RPMI7951 (cell line): ENCODE measurements at regions not wholly inside any gene's neighbourhood (a gene's known extent, or its start where the extent isn't known, plus 50 kb on each side); places are given as distances from the start of the nearest gene placed in this dataset.

Source experiments
- DNase-seq: peaks from one replicate; pipeline ENCODE4 v3.0.0-alpha.2; 2012; ENCODE audit warnings: low read depth

GRCh38 chr3:117610156-117610555, 900.6 kb downstream of the TUSC7 start:
- no peak for DNase-seq

DNA sequence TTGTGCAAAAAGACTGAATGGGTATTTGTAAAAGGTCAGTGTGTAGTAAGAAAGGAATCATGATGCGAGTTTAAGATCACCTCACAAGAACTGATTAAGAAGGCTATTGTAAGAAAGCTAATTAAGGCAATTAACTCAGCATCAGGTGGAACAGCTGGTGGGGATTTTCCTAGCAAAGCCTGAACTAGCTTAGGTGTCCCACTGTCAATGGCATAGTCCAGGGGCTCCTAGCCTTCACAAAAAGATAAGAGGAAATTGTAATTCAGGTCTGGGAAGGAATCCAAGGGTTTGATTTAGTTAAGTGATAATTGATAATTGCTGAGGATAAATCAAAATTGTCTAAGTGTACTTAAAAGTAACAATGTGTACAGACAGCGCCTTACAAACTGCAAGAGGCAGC, 901.6 kb downstream of the TUSC7 start:
- no peak for DNase-seq

DNA sequence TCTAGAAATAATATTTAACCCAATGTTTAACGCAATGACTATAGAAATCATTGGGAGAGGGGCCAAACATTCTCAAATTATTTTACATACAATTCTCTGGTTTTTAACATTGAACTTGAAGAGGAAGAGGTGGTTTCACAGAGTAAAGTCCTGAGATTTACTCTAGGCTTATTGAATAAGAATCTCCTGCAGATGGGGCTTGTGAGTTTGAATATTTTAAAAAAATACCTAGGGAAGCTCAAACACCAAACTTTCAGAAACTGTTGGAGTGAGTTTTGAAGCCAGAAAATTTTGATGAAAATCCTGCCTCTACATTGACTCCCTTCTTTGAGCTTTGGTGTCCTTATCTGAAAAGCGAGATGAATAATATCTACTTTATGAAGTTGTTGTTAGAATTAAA, 906.6 kb downstream of the TUSC7 start:
- DNase-seq = no peak

DNA sequence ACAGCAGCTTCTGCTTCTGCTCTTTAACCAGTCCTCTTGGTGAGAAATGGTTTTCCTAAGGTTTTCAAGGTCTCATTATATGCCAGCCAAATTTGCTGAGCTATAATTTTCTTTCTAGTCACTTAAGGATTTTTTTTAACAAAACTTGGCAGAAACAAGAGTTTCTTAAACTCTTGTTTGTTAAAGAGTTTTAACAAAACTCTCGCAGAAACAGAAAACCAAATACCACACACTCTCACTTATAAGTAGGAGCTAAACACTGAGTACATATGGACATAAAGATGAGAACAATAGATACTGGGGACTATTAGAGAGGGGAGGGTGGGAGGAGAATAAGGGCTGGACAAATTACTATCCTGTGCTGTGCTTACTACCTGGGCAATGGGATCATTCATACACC, 908.3 kb downstream of the TUSC7 start:
- DNase-seq = no peak

GRCh38 chr3:117618462-117618861, 908.9 kb downstream of the TUSC7 start:
- no peak for DNase-seq

DNA sequence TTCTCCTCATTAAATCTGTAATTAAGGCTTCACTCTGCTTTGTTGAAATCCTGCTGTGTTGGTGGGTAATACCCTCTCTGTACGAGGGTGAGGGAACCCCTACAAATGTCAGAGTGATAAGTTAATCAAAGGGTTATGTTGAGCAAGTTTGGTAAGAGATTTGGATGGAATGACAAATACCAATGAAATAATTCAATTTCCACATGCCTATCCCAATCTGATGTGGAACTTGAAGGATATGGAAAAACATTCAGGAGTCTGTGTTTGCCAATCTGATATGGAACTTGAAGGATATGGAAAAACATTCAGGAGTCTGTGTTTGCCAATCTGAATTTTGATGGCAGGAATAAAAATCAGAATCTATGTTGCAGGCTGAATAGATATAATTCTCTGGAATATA, 910.2 kb downstream of the TUSC7 start:
- DNase-seq = no peak

- no peak for DNase-seq
Measured at GRCh38 chr3:117622171-117622841, 912.7 kb downstream of the TUSC7 start.

DNA sequence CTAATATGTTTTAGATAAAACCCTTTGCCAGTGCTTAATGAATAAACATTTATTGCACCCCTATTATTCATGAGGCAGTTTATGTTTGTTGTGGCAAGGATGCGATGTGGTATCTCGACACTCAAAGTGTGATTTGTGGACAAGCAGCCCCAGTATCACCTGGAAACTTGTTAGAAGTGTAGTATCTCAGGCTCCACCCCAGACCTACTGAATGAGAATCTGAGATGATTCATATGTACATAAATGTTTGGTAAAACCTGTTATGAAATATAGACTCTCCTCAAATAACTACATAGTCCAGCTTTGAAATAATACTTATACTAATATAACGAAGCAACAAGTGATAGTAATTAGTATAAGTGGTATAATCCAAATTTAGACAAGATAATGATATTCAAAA, 914.8 kb downstream of the TUSC7 start:
- DNase-seq = no peak

- DNase-seq = no peak
Measured at GRCh38 chr3:117625174-117625573, 915.6 kb downstream of the TUSC7 start.

DNA sequence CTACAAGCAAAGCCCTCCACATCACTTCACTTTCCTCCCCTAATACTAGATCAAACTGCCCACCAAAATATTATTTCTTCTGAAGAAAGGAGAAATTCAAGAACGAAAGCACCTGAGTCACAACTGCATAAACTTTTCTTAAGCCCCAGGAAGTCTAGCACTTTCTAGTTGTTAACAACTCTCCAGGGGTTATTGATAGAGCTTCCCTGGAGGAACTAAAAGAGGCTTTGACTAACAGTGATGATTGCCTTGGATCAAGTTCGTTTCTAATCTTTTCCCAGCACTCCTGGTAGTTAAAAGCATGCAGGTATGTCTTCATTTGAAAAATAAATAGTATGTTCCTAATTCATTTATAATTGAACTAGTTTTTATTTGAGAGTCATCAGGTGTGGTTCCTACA, 917.0 kb downstream of the TUSC7 start:
- no peak for DNase-seq

- DNase-seq = no peak
Measured at GRCh38 chr3:117628823-117629291, 919.3 kb downstream of the TUSC7 start.

DNA sequence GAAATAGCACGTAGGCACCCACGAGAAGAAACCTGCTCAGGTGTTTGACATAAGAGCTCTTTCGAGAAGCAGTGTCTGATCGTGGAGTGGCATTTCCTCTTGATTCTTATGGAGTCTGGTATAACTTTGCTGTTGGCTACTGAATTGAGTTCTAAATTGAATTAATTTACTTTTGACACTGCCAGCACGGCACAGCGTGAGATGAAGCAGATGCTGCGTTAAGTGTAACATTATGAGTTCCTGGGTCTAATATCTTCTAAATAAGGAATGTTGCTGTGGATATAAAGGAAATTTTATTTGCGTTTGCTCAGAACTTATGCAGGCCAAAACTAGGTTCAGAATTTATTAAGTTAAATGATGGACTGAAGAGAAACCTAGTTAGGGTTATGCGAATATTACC, 919.9 kb downstream of the TUSC7 start:
- DNase-seq = no peak

DNA sequence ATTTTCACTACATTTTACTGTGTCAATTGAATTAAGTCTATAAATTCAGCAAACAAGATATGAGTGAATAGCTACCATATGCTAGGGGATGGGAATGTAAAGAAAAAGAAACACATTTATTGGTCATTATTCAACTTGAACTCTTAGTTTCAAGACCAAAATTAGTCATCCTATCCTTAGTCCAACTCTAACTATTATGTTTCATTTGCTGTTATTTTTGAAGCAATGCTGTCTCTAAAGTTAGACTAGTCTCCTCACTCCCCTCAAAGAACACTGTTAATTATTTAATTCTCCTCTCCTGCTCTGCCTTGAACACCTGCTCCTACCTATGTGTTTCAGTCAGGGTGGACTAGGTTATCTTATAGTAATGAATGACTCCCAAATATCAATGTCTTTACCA, 920.9 kb downstream of the TUSC7 start:
- DNase-seq = no peak

DNA sequence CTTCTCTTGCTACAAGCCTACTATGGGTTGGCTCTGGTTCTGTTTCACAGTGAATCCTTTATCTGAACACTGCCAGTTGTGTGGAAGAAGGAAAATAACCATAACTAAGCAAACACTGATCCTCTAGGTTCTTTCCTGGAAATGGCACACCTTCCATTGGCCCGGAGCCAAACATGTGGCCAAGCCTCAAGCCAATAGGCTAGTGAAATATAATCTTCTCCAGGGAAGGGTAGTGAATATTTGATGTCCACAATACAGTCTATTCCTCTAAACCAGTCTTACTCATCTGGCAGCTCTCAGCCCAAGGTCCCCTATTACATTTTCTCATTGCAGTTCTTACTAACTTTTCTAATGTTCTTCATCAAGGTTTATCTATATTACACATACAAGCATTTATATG, 921.3 kb downstream of the TUSC7 start:
- DNase-seq = no peak

DNA sequence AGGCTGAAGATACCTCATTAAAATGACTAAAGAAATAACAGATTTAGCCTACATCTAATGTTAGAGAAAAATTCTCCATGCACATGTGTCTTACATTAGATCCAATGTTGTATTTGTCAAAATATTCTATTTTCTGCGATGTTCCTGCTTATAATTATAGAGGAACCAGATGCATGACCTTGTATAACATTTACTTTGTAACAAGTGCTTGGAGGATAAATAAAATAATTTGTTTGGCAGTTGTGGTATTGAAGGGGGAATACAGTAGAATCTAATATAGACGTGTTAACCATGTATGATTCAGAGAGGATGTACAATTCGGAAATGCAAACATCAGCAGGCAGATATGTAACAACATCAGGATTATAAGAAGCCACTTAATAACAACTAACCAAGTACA, 922.2 kb downstream of the TUSC7 start:
- DNase-seq = no peak

GRCh38 chr3:117632191-117632590, 922.6 kb downstream of the TUSC7 start:
- no peak for DNase-seq

GRCh38 chr3:117633207-117633606, 923.6 kb downstream of the TUSC7 start:
- no peak for DNase-seq

DNA sequence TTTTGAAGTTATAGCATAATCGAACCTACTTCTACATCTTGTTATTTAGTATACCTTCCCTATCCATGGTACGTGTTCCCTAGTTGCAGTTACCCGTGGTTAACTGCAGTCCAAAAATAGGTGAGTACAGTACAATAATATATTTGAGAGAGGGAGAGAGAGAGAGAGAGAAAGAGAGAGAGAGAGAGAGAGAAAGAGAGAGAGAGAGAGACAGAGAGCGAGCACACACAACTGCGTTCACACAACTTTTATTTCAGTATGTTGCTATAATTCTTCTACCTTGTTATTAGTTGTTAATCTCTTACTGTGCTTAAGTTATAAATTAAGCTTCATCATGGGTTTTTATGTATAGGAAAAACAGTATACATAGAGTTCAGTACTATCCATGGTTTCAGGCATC, 928.1 kb downstream of the TUSC7 start:
- DNase-seq = no peak

GRCh38 chr3:117644203-117644602, 934.6 kb downstream of the TUSC7 start:
- DNase-seq = no peak

DNA sequence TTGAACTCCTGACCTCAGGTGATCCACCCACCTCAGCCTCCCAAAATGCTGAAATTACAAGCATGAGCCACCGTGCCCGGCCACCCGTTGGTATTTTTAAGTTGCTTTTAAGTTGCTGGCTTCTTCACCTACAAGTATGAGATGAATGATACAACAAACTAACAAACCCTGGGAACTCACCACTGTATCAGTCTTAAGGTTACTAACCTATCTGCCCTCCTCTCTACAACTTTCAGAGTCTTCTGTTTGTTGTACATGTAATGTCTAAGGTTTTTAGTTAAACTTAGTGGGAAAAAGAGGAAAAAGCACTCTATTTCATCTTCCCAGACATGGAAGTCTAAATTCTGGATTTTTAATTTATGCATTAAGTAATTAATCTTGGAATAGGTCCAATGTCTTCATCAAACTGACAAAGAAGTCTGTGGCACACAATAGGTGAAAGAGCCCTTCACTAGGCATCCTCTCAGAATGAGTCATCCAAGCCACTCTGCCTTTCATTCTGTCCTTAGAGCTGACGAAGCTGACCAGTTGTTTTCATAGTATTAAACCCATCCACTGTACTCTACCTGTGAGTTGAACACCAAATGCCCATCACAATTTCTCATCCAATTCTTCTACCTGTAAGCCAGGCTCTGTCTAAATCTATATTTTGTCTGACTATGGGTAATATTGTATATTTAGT, 936.1 kb downstream of the TUSC7 start:
- DNase-seq = no peak

DNA sequence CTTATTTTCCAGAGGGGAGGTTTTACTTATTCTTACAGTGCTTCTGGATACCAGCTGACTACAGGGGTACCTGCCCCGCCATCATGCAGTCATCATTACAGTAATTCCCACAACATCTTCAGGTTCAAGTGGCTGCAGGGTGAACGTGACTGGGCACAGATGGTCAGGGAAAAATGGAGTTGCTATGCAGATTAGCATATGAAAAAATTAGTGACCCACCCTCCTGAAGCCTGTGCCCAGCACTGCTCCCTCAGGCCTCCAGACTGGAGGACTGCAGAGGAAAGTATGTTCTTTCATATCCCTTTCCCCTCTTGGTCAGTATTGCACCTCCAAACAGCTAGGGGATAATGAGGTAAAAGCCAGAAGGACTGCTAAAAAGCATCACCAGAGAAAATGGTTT, 937.9 kb downstream of the TUSC7 start:
- no peak for DNase-seq

DNA sequence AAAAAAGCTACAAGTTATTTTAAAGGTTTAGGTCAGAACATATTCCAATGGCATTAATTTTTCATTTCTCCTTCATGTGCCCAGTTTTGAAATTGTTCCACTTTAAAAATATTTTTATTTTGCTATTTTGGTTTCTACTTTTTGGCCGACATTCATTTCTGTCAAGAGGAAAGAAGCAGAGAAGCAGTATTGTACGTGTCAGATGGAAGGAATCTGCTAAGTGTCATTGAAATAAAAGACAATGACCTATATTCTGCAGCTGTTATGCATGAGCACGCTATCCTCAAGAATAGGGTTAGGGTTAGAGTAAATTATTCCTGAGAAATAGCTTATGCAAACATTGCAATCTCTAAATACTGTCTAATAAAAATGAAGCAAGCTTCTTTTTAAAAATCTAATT, 941.7 kb downstream of the TUSC7 start:
- no peak for DNase-seq

DNA sequence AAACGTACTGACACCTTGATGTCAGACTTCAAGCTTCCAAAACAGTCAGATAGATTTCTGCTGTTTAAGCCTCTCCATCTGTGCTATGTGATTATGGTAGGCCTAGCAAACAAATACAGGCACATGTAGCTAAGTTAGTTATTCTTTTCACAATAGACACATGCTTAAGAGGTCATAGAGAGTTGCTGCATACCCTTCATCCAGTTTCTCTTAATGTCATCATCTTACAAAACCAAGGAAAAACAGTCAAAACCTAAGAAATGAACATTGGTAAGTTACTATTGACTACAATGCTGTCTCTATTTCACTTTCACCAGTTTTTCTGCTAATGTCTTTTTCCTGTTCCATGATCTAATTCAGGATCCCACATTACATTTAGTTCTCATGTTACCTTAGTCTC, 946.8 kb downstream of the TUSC7 start:
- DNase-seq = no peak

- no peak for DNase-seq
Measured at GRCh38 chr3:117657278-117657677, 947.7 kb downstream of the TUSC7 start.
